Peyer's patch (tissue), 4 donors: ENCODE measurements at regions not wholly inside any gene's neighbourhood (a gene's known extent, or its start where the extent isn't known, plus 50 kb on each side); places are given as distances from the start of the nearest gene placed in this dataset.

Experiments used
- DNase-seq, 3 donors: peaks; one replicate each; pipeline ENCODE4 v3.0.0-alpha.2; 2017 to 2019
- H3K27ac ChIP-seq, 4 donors: fragments of 200-600 bp; sonication (generic); one replicate each; pipeline ENCODE4 v1.5.1; 2016 to 2019
- H3K27me3 ChIP-seq, 2 donors: fragments of 200-600 bp; sonication (generic); one replicate each; pipeline ENCODE4 v1.5.1; 2019
- H3K36me3 ChIP-seq, 3 donors: fragments of 200-600 bp; sonication (generic); one replicate each; pipeline ENCODE4 v1.5.1; 2016 to 2019
- H3K4me1 ChIP-seq, 4 donors: fragments of 200-600 bp; sonication (generic); one replicate each; pipeline ENCODE4 v1.5.1; 2016 to 2019
- H3K4me3 ChIP-seq, 4 donors: fragments of 200-600 bp; sonication (generic); 1 replicate in 3 of 4; 2 replicates in 1 of 4; pipeline ENCODE4 v1.5.1; 2016 to 2019; ENCODE audit warnings: mild to moderate bottlenecking in 1 of 4
- H3K9me3 ChIP-seq, 4 donors: fragments of 200-600 bp; sonication (generic); one replicate each; pipeline ENCODE4 v1.5.1; 2016 to 2019; ENCODE audit warnings: mild to moderate bottlenecking in 1 of 4
- POLR2A ChIP-seq, 2 donors: fragments of 450-650 bp; IDR thresholded peaks; one replicate each; pipeline ENCODE4 v1.5.1; 2017; ENCODE audit warnings: antibody characterized with exemption in 2 of 2, mild to moderate bottlenecking in 2 of 2, moderate library complexity in 2 of 2
- TF ChIP-seq, protein P1 (sequence below), 6 experiments: fragments of 450-650 bp in 4 of 6; fragments of 200-600 bp in 2 of 6; sonication (generic) in 1 of 6; IDR thresholded peaks; one replicate each; pipeline ENCODE4 v1.5.1; 2017 to 2019; ENCODE audit warnings: antibody characterized with exemption in 6 of 6, mild to moderate bottlenecking in 3 of 6, moderate library complexity in 1 of 6

DNA sequence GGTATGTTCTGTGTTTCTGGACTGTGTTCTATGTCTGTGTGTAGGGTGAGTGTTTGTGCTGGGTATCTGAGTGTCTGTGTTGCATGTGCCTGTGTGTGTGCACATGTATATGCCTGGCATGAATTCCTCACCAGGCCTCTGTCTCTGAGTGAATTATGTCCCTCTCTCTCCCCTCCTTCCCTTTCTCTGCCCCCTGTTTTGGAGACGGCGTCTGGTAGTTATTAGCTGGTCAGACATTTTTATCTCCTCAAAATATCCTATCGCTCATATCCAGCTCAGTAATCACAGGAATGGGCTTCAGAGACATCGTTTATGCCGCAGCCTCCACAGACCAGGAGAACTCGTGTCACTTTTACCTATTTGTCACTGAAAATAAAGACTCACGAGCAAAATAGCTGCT, 483.2 kb upstream of the BRINP1 start:
- DNase-seq: no peak
- H3K4me3 ChIP-seq: no peak overlapping the region
- no peak overlapping the region for H3K27ac ChIP-seq
- no peak for TF ChIP-seq POLR2A (IDR thresholded peaks at IDR 0.05)
- TF ChIP-seq, protein P1, sequence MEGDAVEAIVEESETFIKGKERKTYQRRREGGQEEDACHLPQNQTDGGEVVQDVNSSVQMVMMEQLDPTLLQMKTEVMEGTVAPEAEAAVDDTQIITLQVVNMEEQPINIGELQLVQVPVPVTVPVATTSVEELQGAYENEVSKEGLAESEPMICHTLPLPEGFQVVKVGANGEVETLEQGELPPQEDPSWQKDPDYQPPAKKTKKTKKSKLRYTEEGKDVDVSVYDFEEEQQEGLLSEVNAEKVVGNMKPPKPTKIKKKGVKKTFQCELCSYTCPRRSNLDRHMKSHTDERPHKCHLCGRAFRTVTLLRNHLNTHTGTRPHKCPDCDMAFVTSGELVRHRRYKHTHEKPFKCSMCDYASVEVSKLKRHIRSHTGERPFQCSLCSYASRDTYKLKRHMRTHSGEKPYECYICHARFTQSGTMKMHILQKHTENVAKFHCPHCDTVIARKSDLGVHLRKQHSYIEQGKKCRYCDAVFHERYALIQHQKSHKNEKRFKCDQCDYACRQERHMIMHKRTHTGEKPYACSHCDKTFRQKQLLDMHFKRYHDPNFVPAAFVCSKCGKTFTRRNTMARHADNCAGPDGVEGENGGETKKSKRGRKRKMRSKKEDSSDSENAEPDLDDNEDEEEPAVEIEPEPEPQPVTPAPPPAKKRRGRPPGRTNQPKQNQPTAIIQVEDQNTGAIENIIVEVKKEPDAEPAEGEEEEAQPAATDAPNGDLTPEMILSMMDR (IDR thresholded peaks at IDR 0.05): no peak
- no peaks in the 10 kb centered on the region for H3K36me3 ChIP-seq
- H3K27me3 ChIP-seq: no peaks in the 10 kb centered on the region
- no peaks in the 10 kb centered on the region for H3K9me3 ChIP-seq
- H3K4me1 ChIP-seq: no peaks in the 10 kb centered on the region

DNA sequence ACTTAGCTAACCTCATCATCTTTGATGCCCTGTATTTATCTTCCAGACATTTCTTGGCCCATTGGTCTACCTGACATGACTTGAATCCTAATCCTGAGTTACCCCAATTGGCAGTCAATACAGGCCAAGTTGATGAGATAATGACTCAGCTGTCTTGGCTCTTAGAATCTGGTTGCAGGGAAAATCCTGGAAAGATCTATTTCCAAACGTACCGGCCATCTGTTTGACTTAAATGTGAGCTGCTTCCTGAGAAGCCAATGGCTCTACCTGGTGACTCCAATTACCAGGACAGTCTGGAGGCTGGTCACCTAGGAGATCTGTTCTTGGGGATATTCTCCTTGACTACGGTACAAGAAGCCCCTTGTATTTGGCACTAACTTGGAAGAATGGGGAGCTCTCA, 475.2 kb upstream of the BRINP1 start:
- no peaks in the 10 kb centered on the region for H3K4me1 ChIP-seq
- H3K27ac ChIP-seq: no peak overlapping the region
- no peak for DNase-seq
- H3K27me3 ChIP-seq: no peaks in the 10 kb centered on the region
- H3K36me3 ChIP-seq: no peaks in the 10 kb centered on the region
- TF ChIP-seq POLR2A (IDR thresholded peaks at IDR 0.05): no peak
- TF ChIP-seq, protein P1 (IDR thresholded peaks at IDR 0.05): no peak
- no peaks in the 10 kb centered on the region for H3K9me3 ChIP-seq
- H3K4me3 ChIP-seq: no peak overlapping the region

DNA sequence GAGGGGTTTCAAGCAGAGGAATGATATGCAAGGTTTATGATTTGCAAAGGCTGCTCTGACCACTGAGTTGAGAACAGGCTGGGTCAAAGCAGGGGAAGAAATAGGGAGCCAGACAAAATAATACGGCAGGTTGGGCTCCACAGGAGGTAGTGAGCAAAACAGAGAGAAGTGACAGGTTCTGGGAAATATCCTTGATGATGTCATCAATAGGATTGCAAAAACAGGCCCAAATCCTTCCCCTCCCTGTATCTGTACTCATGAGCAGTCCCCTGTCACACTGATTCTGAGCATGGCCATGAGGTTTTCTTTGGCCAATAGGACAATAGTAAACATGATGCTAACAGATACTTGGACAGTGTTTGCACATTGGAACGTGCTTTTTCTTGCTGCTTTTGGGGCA, 471.8 kb upstream of the BRINP1 start:
- TF ChIP-seq, protein P1 (IDR thresholded peaks at IDR 0.05): no peak
- TF ChIP-seq POLR2A (IDR thresholded peaks at IDR 0.05): no peak
- H3K4me1 ChIP-seq: no peaks in the 10 kb centered on the region

DNA sequence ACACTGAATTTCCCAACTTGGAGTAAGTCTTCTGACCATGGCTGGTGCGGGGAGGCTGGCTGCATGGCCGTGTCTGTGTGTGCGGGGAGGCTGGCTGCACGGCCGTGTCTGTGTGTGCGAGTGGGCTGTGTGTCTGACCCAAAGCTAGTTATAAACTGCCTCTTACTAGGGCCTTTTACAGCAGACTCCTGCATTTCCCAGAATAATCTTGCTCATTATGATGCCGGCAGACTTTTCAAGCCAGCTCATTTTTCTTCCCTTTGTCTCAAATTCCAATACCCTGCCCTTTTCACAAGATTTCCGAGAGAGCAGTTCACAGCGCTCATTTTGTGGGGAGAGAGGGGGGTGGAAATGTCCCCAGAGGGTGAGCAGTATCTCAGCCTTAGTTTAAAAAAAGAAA, 470.7 kb upstream of the BRINP1 start:
- Histone ChIP-seq H3K9me3 (no peaks in the 10 kb centered on the region), H3K4me1 (no peaks in the 10 kb centered on the region), H3K27ac (no peak overlapping the region), H3K4me3 (no peak overlapping the region), H3K36me3 (no peaks in the 10 kb centered on the region), H3K27me3 (no peaks in the 10 kb centered on the region)
- no peak for TF ChIP-seq POLR2A (IDR thresholded peaks at IDR 0.05)
- TF ChIP-seq, protein P1 (IDR thresholded peaks at IDR 0.05): no peak
- DNase-seq: no peak

More for the DNA sequence above, 471.8 kb upstream of the BRINP1 start:
- Histone ChIP-seq H3K27me3 (no peaks in the 10 kb centered on the region), H3K9me3 (no peaks in the 10 kb centered on the region), H3K4me3 (no peak overlapping the region), H3K27ac (no peak overlapping the region), H3K36me3 (no peaks in the 10 kb centered on the region)
- DNase-seq: no peak

DNA sequence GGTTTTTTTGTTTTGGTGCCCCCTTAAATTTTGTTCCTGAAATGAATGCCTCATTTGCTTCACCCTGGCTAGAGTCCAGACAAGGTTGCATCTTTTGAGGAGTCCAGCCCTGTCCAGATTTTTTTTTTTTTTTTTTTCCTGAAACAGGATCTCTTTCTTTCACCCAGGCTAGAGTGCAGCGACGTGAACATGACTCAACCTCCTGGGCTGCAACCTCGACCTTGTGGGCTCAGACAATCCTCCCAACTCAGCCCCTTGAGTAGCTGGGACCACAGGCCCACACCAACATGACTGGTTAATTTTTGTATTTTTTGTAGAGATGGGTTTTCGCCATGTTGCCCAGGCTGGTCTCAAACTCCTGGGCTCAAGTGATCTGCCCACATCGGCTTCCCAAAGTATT, 469.0 kb upstream of the BRINP1 start:
- no peak overlapping the region for H3K4me3 ChIP-seq
- TF ChIP-seq POLR2A (IDR thresholded peaks at IDR 0.05): no peak
- TF ChIP-seq, protein P1 (IDR thresholded peaks at IDR 0.05): no peak
- DNase-seq: no peak
- no peak overlapping the region for H3K27ac ChIP-seq
- no peaks in the 10 kb centered on the region for H3K9me3 ChIP-seq
- no peaks in the 10 kb centered on the region for H3K27me3 ChIP-seq
- no peaks in the 10 kb centered on the region for H3K36me3 ChIP-seq
- H3K4me1 ChIP-seq: no peaks in the 10 kb centered on the region

DNA sequence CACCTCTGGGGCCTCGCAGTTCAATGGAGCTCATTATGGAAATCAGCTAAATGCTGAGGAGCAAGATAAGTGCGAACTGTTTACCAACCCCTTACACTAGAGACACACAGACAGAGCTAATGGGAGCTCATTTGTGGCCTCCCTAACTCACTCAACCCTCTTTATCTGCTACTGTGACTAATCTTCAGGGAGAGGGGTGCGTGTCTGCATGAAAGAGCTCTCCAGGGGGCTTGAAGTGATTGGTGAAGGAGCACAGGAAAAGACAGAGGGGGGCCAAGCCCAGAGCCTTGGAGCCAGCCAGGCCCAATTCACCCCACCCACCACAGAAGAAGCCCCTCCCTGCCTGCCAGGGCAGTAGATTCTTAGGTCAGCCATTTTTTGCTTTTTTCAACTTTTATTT, 466.8 kb upstream of the BRINP1 start:
- Histone ChIP-seq H3K27ac (no peak overlapping the region), H3K27me3 (no peaks in the 10 kb centered on the region), H3K4me1 (no peaks in the 10 kb centered on the region), H3K4me3 (no peak overlapping the region), H3K36me3 (no peaks in the 10 kb centered on the region), H3K9me3 (no peaks in the 10 kb centered on the region)
- TF ChIP-seq POLR2A (IDR thresholded peaks at IDR 0.05): no peak
- TF ChIP-seq, protein P1 (IDR thresholded peaks at IDR 0.05): no peak
- no peak for DNase-seq
